Skin epidermis (tissue), 12 donors: ENCODE measurements at regions not wholly inside any gene's neighbourhood (a gene's known extent, or its start where the extent isn't known, plus 50 kb on each side); places are given as distances from the start of the nearest gene placed in this dataset.

Experiments used
- H3K27ac ChIP-seq, 21 experiments: fragments of 200-600 bp; sonication (generic) in 11 of 21; one replicate each; pipeline ENCODE4 v1.5.0; 2020; ENCODE audit warnings: mild to moderate bottlenecking in 3 of 21, inconsistent platforms in 2 of 21, moderate library complexity in 2 of 21
- H3K4me3 ChIP-seq, 7 experiments: fragments of 200-600 bp; sonication (generic) in 2 of 7; one replicate each; pipeline ENCODE4 v1.5.0; 2020; ENCODE audit warnings: inconsistent platforms in 2 of 7, mild to moderate bottlenecking in 2 of 7, moderate library complexity in 1 of 7

DNA sequence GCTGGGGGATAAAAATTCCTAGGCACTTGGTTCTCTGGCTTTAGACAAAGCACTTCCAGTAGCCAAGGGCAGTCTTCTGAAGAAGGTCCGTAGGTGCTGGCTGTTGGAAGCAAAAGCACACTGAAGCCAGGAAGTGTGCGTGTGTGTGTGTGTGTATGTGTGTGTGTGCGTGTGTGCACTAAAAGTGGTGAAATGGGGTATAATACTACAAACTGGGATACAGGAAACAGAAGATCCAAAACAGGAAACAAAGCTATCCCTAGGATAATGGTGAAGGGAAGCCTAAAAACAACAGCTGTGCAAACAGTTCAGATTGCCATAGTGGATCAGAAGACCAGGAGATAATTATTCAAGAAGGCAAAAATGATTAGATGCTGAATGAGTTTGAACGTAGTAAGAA, 103.4 kb downstream of the IL20RB start:
- no peak overlapping the region for H3K4me3 ChIP-seq

DNA sequence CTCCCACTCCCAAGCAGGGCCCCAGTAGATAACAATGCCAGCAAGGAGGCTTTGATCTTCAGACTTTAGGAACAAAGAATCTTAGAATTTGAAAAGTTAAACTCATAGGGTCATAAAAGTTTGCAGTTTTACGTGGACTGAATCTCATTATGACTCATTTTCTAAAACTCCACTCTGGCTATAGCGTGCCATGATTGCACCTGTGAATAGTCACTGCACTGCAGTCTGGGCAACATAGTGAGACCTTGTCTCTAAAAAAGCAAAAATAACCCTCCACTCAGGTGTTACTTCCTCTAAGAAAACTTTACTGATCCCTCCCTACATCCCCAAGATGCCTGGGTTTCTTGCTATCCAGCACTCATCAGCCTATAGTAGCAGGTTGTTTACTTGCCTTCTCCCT, 104.5 kb downstream of the IL20RB start:
- no peak overlapping the region for H3K4me3 ChIP-seq

More for the DNA sequence above, 103.4 kb downstream of the IL20RB start:
- no peak overlapping the region for H3K27ac ChIP-seq

DNA sequence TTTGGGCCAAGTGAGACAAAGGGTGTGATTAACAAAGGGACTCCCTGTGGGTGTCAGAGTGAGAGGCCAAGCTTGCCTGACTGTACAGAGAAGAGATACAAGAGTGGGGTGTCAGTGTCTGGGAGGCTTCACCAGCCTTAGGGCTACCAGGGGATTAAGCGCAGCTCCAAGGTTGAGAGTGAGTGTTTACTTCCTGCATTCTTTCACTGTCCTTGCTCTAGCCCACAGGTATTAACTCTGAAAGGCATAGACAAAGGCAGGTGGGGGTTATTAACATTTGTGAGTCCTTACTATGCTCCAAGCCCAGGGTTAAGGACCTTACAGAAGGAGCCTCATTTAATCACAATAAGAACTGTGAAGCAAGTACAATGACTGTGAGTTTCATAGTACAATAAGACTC, 107.6 kb downstream of the IL20RB start:
- H3K27ac ChIP-seq, result peak overlapping the region in 1 of 21 experiments; percentile 5
- H3K4me3 ChIP-seq, result no peak overlapping the region

More for the DNA sequence above, 104.5 kb downstream of the IL20RB start:
- H3K27ac ChIP-seq, result no peak overlapping the region

DNA sequence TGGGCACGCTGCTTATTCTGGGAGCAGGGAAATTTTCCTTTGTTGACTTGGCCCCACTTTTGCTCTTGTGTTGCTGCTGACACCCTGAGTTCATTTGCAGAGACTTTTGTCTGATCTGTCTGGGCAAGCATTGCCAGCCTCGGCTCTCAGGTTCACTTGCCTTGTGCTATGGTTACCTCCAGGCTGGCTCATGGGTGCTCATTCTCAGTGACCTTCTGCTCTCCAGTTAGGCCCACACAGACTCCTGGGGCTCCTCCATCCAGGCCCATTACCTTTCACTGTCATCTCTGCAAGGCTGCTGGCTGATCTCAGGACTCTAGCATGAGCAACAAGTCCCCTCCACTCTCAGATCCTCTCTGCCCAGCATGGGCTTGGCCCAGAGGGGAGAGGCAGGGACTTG, 108.3 kb downstream of the IL20RB start:
- Histone ChIP-seq H3K4me3 (no peak overlapping the region), H3K27ac (no peak overlapping the region)

DNA sequence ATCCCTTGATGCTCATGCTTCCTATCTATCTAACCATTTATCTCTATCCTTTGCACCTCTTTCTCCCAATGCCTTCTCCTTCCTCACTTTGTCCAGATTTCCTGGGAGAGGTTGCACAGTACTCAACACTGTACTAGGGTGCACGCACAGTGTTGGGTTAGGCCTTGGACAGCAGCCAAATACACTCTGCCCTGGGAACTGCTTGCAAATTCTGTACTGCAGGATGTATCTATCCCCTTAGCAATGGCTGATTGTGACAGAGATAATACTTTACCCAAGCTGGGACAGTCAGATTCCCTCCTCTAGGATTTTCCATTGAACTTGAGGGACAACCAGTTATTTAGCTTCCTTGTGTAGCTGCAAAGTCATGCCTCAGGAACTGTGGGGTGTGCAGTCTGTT, 113.3 kb downstream of the IL20RB start:
- H3K4me3 ChIP-seq, result no peak overlapping the region
- H3K27ac ChIP-seq, result no peak overlapping the region

DNA sequence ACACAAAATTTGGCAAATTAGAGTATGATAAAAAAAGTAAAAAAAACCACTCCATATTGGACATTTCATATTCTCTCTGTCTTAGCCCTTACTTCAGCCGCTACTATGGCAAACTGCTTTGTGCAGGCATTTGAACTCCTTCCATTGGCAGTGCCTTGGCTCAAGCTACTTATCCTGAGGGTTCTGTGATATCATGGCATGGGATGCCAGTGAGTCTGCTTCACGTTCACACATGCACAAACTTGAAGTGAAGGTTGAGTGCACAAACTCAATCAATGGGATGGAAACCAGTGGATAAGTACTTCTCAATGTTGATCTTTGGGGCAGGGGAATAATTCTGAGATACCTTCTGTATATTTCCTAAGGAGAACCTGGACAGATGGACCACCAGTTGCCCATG, 117.2 kb downstream of the IL20RB start:
- Histone ChIP-seq H3K27ac (no peak overlapping the region), H3K4me3 (no peak overlapping the region)

DNA sequence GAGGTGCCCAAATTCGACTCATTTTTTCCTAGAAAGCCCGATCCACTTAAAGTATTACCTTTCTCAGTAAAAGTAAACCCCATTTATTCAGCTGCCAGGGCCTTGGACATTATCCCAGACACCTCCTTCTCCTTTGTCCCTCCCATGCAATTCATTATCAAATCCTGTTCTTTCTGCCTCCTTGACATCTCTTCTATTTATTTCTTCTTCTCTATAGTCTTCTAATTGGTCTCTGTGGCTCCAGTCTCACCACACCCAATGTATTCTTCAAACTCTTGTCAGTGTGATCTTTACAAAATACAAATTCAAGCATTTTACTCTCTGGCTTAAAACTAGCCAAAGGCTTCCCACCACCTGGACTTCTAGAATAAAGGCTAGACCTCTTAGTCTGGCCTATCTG, 120.3 kb downstream of the IL20RB start:
- no peak overlapping the region for H3K4me3 ChIP-seq
- H3K27ac ChIP-seq, result no peak overlapping the region

DNA sequence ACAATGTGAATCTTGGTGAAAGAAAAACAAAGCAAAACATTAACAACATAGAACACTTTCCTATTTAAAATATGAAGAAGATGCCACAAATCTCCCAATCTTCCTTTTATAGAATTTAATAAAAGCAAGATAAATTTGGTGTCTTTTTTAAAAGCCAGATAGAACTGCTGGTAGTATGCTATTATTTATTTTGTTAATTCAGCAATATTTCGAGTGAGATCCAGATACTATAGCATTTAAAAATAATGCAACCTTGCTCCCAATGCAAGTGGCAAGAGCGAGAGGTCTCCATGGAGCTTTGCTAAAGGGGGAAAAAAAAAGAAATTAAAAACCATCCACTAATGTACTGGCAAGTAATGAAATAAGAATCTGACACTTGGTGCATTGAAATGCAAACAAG, 121.8 kb downstream of the IL20RB start:
- H3K27ac ChIP-seq, result no peak overlapping the region

DNA sequence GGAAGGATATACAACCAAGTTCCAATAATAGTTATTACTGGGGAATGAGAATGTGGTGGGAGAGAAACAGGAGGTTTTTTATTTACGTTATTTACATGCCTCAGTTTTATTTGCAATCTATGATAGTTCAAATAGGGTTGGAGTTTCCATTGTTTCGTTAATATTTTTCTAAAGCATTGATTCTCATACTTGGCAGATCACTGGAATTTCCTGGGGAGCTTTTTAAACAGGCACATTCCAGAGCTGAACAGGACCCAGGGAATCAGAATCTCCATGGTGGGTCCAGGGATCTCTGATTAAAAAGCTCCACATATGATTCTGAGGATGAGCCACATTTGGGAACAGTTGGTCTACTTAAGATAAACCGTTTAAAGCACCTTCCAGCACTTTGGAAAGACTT, 123.9 kb downstream of the IL20RB start:
- Histone ChIP-seq H3K4me3 (no peak overlapping the region), H3K27ac (no peak overlapping the region)

More for the DNA sequence above, 121.8 kb downstream of the IL20RB start:
- H3K4me3 ChIP-seq, result no peak overlapping the region

DNA sequence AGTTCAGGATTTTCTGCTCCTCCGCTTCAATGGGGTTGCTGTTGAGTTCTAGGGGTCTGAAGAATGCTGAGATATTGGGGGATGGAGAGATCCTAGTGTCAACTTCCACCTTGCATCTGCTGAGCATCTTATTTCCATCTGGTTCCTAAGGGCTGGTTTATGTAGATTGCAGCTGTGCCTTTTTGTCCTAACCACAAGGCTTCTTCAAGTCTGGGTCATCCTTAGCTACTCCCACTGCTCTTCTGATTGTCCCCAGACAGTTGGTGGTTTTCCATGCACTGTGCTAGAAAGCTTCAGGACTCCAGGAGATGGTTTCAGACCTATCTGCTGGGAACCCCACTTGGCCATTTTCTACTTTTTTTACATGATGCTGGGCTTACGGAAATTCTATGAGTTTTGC, 125.0 kb downstream of the IL20RB start:
- no peak overlapping the region for H3K4me3 ChIP-seq

DNA sequence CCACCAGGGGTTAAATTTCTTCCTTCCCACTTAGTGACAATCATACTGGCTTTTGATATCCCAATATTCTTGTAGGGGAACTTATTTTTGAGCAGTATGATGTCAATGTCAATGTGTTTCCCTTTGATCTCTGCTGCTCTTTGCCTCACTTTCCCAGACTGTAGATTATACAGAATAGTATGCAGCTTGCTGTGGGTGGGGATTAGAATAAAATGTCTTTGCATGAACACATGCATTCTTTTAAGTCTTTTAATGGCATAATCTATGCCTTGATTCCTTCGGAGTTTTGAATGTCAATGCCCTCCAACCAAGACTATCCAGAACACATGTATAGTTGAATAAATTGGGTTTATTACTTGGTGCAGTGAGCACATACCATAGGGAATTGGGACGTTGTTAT, 125.5 kb downstream of the IL20RB start:
- no peak overlapping the region for H3K27ac ChIP-seq
- no peak overlapping the region for H3K4me3 ChIP-seq

More for the DNA sequence above, 125.0 kb downstream of the IL20RB start:
- no peak overlapping the region for H3K27ac ChIP-seq

DNA sequence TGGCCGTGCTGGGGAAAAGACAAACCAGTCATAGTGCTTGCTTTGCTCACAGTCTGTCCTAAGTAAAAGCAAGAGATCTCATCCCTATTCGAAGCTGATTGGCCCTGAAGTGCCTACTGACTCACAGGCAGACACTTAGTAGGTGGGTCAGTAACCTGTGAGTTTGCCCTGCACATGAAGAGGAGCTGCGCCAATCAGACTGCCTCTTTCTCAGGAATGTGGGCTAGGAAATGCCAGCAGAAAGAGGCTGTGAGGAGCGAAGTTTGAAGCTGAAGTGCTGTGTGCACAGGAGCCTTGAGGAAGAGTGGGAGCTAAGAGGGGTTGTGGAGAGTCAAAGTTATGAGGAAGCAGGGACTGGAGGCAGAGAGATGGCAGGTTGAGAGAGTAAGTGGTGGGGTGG, 126.8 kb downstream of the IL20RB start:
- Histone ChIP-seq H3K4me3 (no peak overlapping the region), H3K27ac (no peak overlapping the region)

DNA sequence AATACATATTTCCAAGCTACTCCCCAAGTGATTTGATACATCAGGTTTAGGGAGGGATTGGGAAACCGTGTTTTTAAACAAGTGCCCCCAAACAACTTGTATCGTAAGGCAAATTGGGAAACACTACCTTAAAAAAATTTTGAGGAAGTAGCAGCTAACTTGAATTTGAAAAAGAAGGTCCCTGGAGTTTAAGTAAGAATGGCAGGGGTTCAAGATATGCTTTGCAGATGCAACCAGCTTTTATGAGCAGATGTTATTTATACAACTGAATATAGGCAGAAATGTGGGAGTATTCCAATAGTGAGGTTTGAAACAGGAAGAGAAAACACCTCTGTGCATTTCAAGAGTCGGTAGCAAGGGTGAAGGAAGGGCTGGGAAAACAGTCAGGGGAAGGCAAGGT, 139.6 kb downstream of the IL20RB start:
- H3K4me3 ChIP-seq, result no peak overlapping the region
- H3K27ac ChIP-seq, result no peak overlapping the region

DNA sequence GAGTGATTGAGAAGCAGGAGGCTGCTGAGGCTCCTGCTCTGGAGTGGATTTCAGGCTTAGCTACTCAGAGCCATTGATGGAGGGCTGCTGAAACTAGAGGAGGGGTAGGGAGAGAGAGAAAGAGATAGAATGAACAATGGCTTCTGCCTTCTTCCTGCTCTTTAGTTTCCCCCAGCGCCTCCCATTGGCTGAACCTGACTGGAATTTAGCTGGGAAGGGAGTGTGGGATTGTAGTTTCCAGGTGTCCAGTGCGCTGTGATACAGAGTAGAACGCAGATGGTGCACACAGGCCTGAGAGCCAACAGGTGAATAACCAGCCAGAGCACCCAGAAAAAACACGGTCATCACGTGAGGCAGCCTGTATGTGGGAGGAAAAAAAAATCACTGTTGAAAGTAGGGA, 140.1 kb downstream of the IL20RB start:
- H3K27ac ChIP-seq, result no peak overlapping the region

DNA sequence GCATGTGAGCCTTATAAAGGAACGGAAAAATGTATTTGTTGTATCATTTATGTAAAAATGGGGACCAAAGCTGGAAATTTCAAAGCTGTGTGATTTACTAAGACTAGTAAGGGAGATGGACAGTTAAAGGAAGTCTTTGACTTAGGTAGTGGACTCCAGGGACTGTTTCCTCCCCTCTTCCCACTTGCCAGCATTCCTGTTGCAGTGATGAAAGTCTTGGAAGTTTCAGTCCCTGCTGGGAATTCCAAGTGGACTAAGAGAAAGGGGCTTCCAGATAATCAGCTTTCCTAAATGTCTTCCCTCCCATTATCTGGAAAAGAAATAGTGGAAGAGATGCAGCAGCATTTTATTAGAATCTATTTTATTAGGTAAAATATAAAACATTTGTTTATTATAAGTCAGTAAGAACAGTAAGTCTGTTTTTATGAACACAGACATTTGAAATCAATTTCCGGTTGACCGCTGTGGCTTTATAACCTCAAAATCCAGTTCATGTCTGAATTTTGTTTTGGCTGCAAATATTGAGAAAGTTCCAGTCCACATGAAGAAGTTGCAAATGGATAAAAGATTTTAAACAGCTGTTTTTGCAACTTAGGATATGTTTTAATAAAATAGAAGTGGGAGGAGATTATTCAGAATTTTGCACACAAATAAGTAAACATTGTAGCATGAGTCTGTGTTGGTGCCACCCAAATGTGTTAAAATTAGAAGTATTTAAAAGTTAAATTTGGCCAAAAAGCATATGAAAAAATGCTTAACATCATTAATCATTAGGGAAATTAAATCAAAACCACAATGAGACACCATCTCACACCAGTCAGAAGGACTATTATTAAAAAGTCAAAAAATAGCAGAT, 141.8 kb downstream of the IL20RB start:
- Histone ChIP-seq H3K4me3 (no peak overlapping the region), H3K27ac (no peak overlapping the region)

More for the DNA sequence above, 140.1 kb downstream of the IL20RB start:
- no peak overlapping the region for H3K4me3 ChIP-seq

DNA sequence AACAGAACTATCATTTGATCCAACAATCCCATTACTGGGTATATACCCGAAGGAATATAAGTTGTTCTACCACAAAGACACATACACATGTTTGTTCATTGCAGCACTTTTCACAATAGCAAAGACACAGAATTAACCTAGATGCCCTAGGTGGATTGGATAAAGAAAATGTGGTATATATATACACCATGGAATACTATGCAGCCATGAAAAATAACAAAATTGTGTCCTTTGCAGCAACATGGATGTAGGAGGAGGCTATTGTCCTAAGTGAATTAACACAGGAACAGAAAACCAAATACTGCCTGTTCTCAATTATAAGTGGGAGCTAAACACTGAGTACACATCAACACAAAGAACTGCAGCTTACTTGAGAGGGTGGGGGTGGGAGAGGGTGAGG, 142.5 kb downstream of the IL20RB start:
- H3K27ac ChIP-seq, result no peak overlapping the region

DNA sequence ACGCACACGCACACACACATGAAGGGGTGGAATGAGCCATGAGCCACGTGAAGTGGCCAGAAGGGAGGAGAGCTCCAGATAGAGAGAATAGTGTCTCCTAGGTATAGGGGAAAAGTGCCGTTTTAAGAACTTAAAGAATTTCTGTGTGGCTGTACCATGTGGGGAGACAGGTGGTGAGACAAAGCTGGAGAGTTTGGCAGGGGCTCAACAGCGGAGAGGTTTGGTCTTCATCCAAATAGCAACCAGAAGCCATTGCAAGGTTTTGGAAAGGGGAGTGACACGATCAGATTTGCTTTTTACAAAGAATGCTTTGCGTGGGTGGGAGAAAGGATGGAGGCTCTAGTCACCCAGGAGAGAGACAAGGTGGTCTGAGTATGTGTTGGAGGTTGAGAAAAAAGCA, 146.0 kb downstream of the IL20RB start:
- no peak overlapping the region for H3K27ac ChIP-seq
- H3K4me3 ChIP-seq, result no peak overlapping the region

More for the DNA sequence above, 142.5 kb downstream of the IL20RB start:
- H3K4me3 ChIP-seq, result no peak overlapping the region

DNA sequence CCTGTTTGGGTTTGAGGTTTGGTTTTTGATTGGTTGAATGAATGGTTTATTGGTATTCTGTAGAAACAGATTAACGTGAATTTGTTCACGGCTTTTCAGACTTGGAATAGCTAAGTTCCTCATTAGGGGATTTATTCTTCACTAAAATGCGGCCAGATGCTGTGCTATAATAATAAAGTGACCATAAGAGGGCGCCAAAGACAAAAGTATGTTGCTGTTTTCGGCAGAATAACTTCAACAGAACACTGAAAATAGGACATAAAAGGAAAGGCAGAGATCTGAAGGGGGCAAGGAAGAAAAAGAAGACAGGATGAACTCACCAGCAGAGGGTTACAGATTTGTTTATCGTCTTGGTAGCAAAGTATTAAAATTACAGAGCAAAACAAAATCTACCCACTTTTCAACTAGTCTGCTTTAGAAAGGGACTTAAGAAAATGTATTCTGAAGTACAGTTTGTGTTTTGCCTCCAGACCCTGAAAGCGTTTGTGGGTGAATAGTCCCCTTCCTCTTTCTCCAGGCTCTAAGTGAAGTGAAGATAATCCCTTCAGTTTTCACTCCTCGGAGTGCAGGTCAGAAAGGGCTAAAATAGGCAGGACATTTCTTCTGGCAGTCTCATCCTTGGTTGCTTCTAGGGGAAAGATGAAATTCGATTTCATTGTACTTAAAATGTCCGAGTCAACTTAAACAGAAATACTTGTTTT, 147.6 kb downstream of the IL20RB start:
- H3K4me3 ChIP-seq, result no peak overlapping the region
- no peak overlapping the region for H3K27ac ChIP-seq

DNA sequence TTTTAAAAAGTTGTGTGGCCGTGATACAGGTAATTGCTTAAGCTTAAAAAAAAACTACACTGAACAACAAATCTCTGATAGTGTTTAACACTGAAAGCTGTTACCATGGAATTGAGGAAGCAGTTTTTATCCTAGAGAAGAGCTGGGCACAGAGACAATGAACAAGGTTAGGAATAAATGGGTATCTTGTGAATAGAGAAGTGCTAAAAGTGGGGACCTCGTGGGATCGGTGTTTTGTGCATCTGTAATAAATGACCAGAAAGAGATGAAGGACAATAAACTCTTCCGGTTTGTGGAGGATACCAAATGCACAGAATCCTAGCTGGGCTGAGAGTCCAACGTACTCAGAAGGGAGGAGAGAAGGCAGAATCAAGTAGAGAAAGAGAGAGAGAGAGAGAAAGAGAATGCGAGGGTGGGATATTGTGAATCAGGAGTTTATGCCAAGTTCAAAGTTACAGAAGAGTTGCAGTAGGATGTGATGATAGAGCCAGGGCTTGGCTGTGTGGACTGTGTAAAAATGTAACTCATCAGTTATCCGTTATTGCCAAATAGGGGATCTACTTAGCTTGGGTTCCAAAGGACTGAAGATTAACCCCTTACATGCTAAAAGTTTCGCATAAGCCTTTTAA, 148.9 kb downstream of the IL20RB start:
- no peak overlapping the region for H3K4me3 ChIP-seq
- H3K27ac ChIP-seq, result no peak overlapping the region

DNA sequence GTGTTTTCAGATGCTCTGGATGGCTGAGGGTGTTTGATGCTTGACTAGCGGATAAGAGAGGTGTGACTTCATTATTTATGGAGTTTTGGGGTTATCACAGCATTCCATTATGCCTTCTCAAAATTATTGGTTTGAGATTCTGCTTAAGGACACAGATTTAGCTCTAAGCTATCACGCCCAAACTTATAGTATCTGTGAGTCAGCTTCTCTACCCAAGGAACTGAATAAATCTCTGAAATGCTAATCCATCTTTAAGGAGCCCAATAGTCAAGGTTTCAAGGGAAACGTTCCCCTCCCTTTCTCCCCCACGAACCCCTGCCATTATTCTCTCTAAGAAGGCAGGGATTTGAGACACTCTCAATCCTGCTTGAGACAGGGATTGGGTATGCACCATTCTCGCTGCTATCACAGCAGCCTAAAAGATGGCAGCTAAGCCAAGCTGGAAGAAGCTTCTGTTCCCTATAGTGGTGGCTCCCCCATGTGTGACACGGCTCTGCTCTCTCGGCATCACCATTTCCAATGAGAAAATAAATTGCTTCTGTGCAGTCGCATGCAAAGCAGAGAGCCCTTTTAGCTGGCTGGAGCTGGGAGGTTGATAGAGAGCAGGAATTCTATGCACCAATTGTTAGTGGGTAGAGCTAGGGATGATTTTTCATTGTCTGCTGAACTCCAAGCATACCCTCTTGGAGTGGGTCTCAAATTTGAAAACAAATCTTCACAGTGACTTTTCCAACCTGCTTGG, 151.1 kb downstream of the IL20RB start:
- H3K27ac ChIP-seq, result no peak overlapping the region
- H3K4me3 ChIP-seq, result no peak overlapping the region
